ENCODE measurements at regions not wholly inside any gene's neighbourhood (a gene's known extent, or its start where the extent isn't known, plus 50 kb on each side); places are given as distances from the start of the nearest gene placed in this dataset.

DNA sequence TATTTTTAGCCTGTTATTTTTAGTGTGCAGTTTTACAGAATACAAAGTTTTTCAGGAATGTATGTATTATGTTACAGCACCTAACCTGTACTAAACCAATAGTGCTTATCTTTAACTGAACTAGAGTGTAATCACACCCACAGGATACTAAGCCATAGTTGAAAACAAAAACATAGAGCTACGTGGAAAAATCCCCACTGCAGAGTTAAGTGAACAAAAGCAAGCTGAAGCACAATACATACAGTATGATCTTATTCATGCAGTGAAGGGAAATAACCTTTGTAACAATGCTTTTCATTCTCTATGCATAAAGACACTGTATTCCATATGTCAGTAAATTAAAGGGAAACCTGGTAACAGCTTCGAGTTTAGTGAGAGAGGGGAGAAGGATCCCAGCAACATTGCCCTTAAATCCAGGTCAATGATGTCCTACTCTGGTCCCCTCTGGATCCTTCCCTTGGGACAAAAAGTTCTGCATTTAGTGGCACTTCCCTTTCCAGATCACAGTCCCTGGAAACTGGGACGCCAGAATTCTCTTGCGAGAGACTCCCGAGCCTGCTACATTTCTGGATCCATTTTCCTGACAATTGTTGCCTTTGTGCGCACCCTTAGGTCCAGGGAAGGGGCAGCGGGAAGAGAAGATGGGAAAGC is 121.3 kb upstream of the CCND2 start:
- TF ChIP-seq RAD21 (IDR thresholded peaks at IDR 0.05; ENCODE audit: low read depth) (no peak), EZH2phosphoT487 (IDR thresholded peaks at IDR 0.05; ENCODE audit: borderline replicate concordance) (no peak), CEBPB (IDR thresholded peaks at IDR 0.05; ENCODE audit: low read depth) (no peak), ZNF274 (IDR thresholded peaks at IDR 0.05; ENCODE audit: low read depth, low read length) (no peak)
- TF ChIP-seq, protein P1, sequence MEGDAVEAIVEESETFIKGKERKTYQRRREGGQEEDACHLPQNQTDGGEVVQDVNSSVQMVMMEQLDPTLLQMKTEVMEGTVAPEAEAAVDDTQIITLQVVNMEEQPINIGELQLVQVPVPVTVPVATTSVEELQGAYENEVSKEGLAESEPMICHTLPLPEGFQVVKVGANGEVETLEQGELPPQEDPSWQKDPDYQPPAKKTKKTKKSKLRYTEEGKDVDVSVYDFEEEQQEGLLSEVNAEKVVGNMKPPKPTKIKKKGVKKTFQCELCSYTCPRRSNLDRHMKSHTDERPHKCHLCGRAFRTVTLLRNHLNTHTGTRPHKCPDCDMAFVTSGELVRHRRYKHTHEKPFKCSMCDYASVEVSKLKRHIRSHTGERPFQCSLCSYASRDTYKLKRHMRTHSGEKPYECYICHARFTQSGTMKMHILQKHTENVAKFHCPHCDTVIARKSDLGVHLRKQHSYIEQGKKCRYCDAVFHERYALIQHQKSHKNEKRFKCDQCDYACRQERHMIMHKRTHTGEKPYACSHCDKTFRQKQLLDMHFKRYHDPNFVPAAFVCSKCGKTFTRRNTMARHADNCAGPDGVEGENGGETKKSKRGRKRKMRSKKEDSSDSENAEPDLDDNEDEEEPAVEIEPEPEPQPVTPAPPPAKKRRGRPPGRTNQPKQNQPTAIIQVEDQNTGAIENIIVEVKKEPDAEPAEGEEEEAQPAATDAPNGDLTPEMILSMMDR (IDR thresholded peaks at IDR 0.05 in 2 of 3, conservative IDR thresholded peaks at IDR 0.05 in 1 of 3; ENCODE audit: borderline replicate concordance in 1 of 3, insufficient read depth in 1 of 3, low read depth in 2 of 3, low read length in 2 of 3), result no peak

Measured in HCT116 (cell line).